ENCODE measurements at regions not wholly inside any gene's neighbourhood (a gene's known extent, or its start where the extent isn't known, plus 50 kb on each side); places are given as distances from the start of the nearest gene placed in this dataset.

GRCh38 chr16:79265196-79265595 lies 335.3 kb downstream of the MAF start:
- intact Hi-C loops (cut with micrococcal nuclease; ENCODE audit: unreplicated experiment) = no loop called here
- CTCF ChIA-PET (ENCODE audit: unreplicated experiment) = no interaction called here
- no peaks in the 10 kb centered on the region for H3K79me2 ChIP-seq (ENCODE audit: insufficient read depth, low read depth, low read length)
- DNase-seq (ENCODE audit: low spot score) = no peak
- no peaks in the 10 kb centered on the region for H3K9me3 ChIP-seq (ENCODE audit: low read length)
- POLR2A ChIA-PET = no interaction called here
- H3K36me3 ChIP-seq (ENCODE audit: insufficient read depth, low read length) = no peaks in the 10 kb centered on the region
- H3K4me2 ChIP-seq (ENCODE audit: low read length) = no peak overlapping the region
- no TSS peak for BruUV-seq (replicated peaks)
- H4K20me1 ChIP-seq (ENCODE audit: insufficient read depth, low read length) = no peaks in the 10 kb centered on the region
- peaks cover 23% of the 10 kb centered on the region for H3K4me1 ChIP-seq (ENCODE audit: insufficient read depth, low read length, poor library complexity, severe bottlenecking)
- TF ChIP-seq CTCF (conservative IDR thresholded peaks at IDR 0.05; ENCODE audit: low read length) = no peak
- no peak overlapping the region for H3K27ac ChIP-seq (ENCODE audit: low read depth, low read length, poor library complexity, severe bottlenecking)
- no peak overlapping the region for H3K4me3 ChIP-seq (ENCODE audit: low read depth, low read length, poor library complexity, severe bottlenecking)
- H2AFZ ChIP-seq (ENCODE audit: low read length) = no peak overlapping the region
- H3K9me2 ChIP-seq (ENCODE audit: insufficient read depth, low read length) = no peaks in the 10 kb centered on the region

GRCh38 chr16:79264237-79265109 lies 336.1 kb downstream of the MAF start:
- no peak for DNase-seq (ENCODE audit: low spot score)
- Histone ChIP-seq H3K79me2 (ENCODE audit: insufficient read depth, low read depth, low read length) (no peaks in the 10 kb centered on the region), H3K36me3 (ENCODE audit: insufficient read depth, low read length) (no peaks in the 10 kb centered on the region), H2AFZ (ENCODE audit: low read length) (no peak overlapping the region), H3K4me2 (ENCODE audit: low read length) (no peak overlapping the region), H3K9me3 (ENCODE audit: low read length) (no peaks in the 10 kb centered on the region), H3K4me1 (ENCODE audit: insufficient read depth, low read length, poor library complexity, severe bottlenecking) (peaks cover 16% of the 10 kb centered on the region), H3K27ac (ENCODE audit: low read depth, low read length, poor library complexity, severe bottlenecking) (no peak overlapping the region), H3K4me3 (ENCODE audit: low read depth, low read length, poor library complexity, severe bottlenecking) (no peak overlapping the region), H4K20me1 (ENCODE audit: insufficient read depth, low read length) (no peaks in the 10 kb centered on the region), H3K9me2 (ENCODE audit: insufficient read depth, low read length) (no peaks in the 10 kb centered on the region)
- ChIA-PET POLR2A (no interaction called here), CTCF (ENCODE audit: unreplicated experiment) (no interaction called here)
- TF ChIP-seq EZH2phosphoT487 (IDR thresholded peaks at IDR 0.05; ENCODE audit: borderline replicate concordance, low read depth, low read length) = no peak
- TF ChIP-seq CTCF (conservative IDR thresholded peaks at IDR 0.05; ENCODE audit: low read length) = no peak
- no TSS peak for BruUV-seq (replicated peaks)
- intact Hi-C loops (cut with micrococcal nuclease; ENCODE audit: unreplicated experiment) = no loop called here

- H3K9me3 ChIP-seq (ENCODE audit: low read length) = no peaks in the 10 kb centered on the region
- H3K9me2 ChIP-seq (ENCODE audit: insufficient read depth, low read length) = no peaks in the 10 kb centered on the region
- intact Hi-C loops (cut with micrococcal nuclease; ENCODE audit: unreplicated experiment) = no loop called here
- ChIA-PET CTCF (ENCODE audit: unreplicated experiment) (no interaction called here), POLR2A (no interaction called here)
- DNase-seq (ENCODE audit: low spot score) = no peak
- no peak overlapping the region for H2AFZ ChIP-seq (ENCODE audit: low read length)
- no peak overlapping the region for H3K4me3 ChIP-seq (ENCODE audit: low read depth, low read length, poor library complexity, severe bottlenecking)
- H3K27ac ChIP-seq (ENCODE audit: low read depth, low read length, poor library complexity, severe bottlenecking) = no peak overlapping the region
- TF ChIP-seq EZH2phosphoT487 (IDR thresholded peaks at IDR 0.05; ENCODE audit: borderline replicate concordance, low read depth, low read length) (no peak), CTCF (conservative IDR thresholded peaks at IDR 0.05; ENCODE audit: low read length) (no peak)
- peaks cover 7% of the 10 kb centered on the region for H3K4me1 ChIP-seq (ENCODE audit: insufficient read depth, low read length, poor library complexity, severe bottlenecking)
- no peaks in the 10 kb centered on the region for H3K36me3 ChIP-seq (ENCODE audit: insufficient read depth, low read length)
- H3K79me2 ChIP-seq (ENCODE audit: insufficient read depth, low read depth, low read length) = no peaks in the 10 kb centered on the region
- no TSS peak for BruUV-seq (replicated peaks)
- no peaks in the 10 kb centered on the region for H4K20me1 ChIP-seq (ENCODE audit: insufficient read depth, low read length)
- H3K4me2 ChIP-seq (ENCODE audit: low read length) = no peak overlapping the region
Measured at GRCh38 chr16:79263425-79263824, 337.1 kb downstream of the MAF start.
